ENCODE measurements at regions not wholly inside any gene's neighbourhood (a gene's known extent, or its start where the extent isn't known, plus 50 kb on each side); places are given as distances from the start of the nearest gene placed in this dataset.
A peak's percentile ranks its signal among the peaks of the same experiment; 100 is the strongest.

GRCh38 chr4:13248621-13249298, 235.4 kb downstream of the RAB28 start:
- peak; percentile 12 for DNase-seq

- no peak for DNase-seq
Observed at GRCh38 chr4:13246107-13246506, 238.0 kb downstream of the RAB28 start.

- no peak for DNase-seq
Observed at GRCh38 chr4:13244444-13244843, 239.7 kb downstream of the RAB28 start.

GRCh38 chr4:13243152-13243551, 241.0 kb downstream of the RAB28 start:
- no peak for DNase-seq

GRCh38 chr4:13240066-13240465, 244.1 kb downstream of the RAB28 start:
- no peak for DNase-seq

GRCh38 chr4:13238936-13239335, 245.2 kb downstream of the RAB28 start:
- DNase-seq, result no peak

- DNase-seq, result no peak
Observed at GRCh38 chr4:13236485-13236884, 247.7 kb downstream of the RAB28 start.

- no peak for DNase-seq
Observed at GRCh38 chr4:13233755-13234154, 250.4 kb downstream of the RAB28 start.

GRCh38 chr4:13219971-13220370, 264.2 kb downstream of the RAB28 start:
- no peak for DNase-seq

GRCh38 chr4:13218326-13218958, 265.7 kb downstream of the RAB28 start:
- DNase-seq, result no peak

- DNase-seq, result no peak
Observed at GRCh38 chr4:13215560-13215959, 268.6 kb downstream of the RAB28 start.

GRCh38 chr4:13212936-13213335, 271.2 kb downstream of the RAB28 start:
- DNase-seq, result no peak

GRCh38 chr4:13209600-13209999, 274.5 kb downstream of the RAB28 start:
- DNase-seq, result no peak

- no peak for DNase-seq
Observed at GRCh38 chr4:13208558-13209193, 275.5 kb downstream of the RAB28 start.

GRCh38 chr4:13207226-13207625, 276.9 kb downstream of the RAB28 start:
- DNase-seq, result no peak

- DNase-seq, result no peak
Observed at GRCh38 chr4:13203101-13203500, 281.0 kb downstream of the RAB28 start.

GRCh38 chr4:13202701-13203100, 281.4 kb downstream of the RAB28 start:
- DNase-seq, result no peak

GRCh38 chr4:13201241-13201640, 282.9 kb downstream of the RAB28 start:
- no peak for DNase-seq

GRCh38 chr4:13196721-13197120, 287.4 kb downstream of the RAB28 start:
- no peak for DNase-seq

- no peak for DNase-seq
Observed at GRCh38 chr4:13193662-13194061, 290.5 kb downstream of the RAB28 start.

- no peak for DNase-seq
Observed at GRCh38 chr4:13190093-13190721, 293.9 kb downstream of the RAB28 start.

- no peak for DNase-seq
Observed at GRCh38 chr4:13184199-13184598, 299.9 kb downstream of the RAB28 start.

- no peak for DNase-seq
Observed at GRCh38 chr4:13182133-13182532, 302.0 kb downstream of the RAB28 start.

- no peak for DNase-seq
Observed at GRCh38 chr4:13181681-13182080, 302.5 kb downstream of the RAB28 start.

Measured in hematopoietic multipotent progenitor cell treated with erythropoietin and hydrocortisone succinate and interleukin-3 and kit ligand, for 6 days (in vitro differentiated cells).